ENCODE measurements at regions not wholly inside any gene's neighbourhood (a gene's known extent, or its start where the extent isn't known, plus 50 kb on each side); places are given as distances from the start of the nearest gene placed in this dataset.

- in situ Hi-C loops (cut with MboI; ENCODE audit: low pct_unique_long_range_greater_than_20kb, low sequenced_read_pairs, unreplicated experiment) = no loop called here
- DNase-seq (ENCODE audit: low spot score) = no peak
- no peak for TF ChIP-seq CTCF (IDR thresholded peaks at IDR 0.05; ENCODE audit: extremely low read depth, insufficient read depth, missing control alignments)
Measured at GRCh38 chr10:130463104-130463875, 327.1 kb downstream of the GLRX3 start.

GRCh38 chr10:130463876-130464364 is 327.7 kb downstream of the GLRX3 start:
- no peak for DNase-seq (ENCODE audit: low spot score)
- in situ Hi-C loops (cut with MboI; ENCODE audit: low pct_unique_long_range_greater_than_20kb, low sequenced_read_pairs, unreplicated experiment) = no loop called here
- no peak for TF ChIP-seq CTCF (IDR thresholded peaks at IDR 0.05; ENCODE audit: extremely low read depth, insufficient read depth, missing control alignments)

GRCh38 chr10:130464426-130464825 is 328.2 kb downstream of the GLRX3 start:
- TF ChIP-seq CTCF (IDR thresholded peaks at IDR 0.05; ENCODE audit: extremely low read depth, insufficient read depth, missing control alignments) = no peak
- in situ Hi-C loops (cut with MboI; ENCODE audit: low pct_unique_long_range_greater_than_20kb, low sequenced_read_pairs, unreplicated experiment) = no loop called here

GRCh38 chr10:130466271-130466997 is 330.2 kb downstream of the GLRX3 start:
- no peak for TF ChIP-seq CTCF (IDR thresholded peaks at IDR 0.05; ENCODE audit: extremely low read depth, insufficient read depth, missing control alignments)
- DNase-seq (ENCODE audit: low spot score) = no peak
- in situ Hi-C loops (cut with MboI; ENCODE audit: low pct_unique_long_range_greater_than_20kb, low sequenced_read_pairs, unreplicated experiment) = no loop called here

More at GRCh38 chr10:130464426-130464825, 328.2 kb downstream of the GLRX3 start:
- no peak for DNase-seq (ENCODE audit: low spot score)

- in situ Hi-C loops (cut with MboI; ENCODE audit: low pct_unique_long_range_greater_than_20kb, low sequenced_read_pairs, unreplicated experiment) = no loop called here
- TF ChIP-seq CTCF (IDR thresholded peaks at IDR 0.05; ENCODE audit: extremely low read depth, insufficient read depth, missing control alignments) = no peak
- DNase-seq (ENCODE audit: low spot score) = no peak
Measured at GRCh38 chr10:130470286-130470685, 334.1 kb downstream of the GLRX3 start.

- TF ChIP-seq CTCF (IDR thresholded peaks at IDR 0.05; ENCODE audit: extremely low read depth, insufficient read depth, missing control alignments) = no peak
- in situ Hi-C loops (cut with MboI; ENCODE audit: low pct_unique_long_range_greater_than_20kb, low sequenced_read_pairs, unreplicated experiment) = no loop called here
- DNase-seq (ENCODE audit: low spot score) = no peak
Measured at GRCh38 chr10:130470973-130471372, 334.8 kb downstream of the GLRX3 start.
